RWPE2 (cell line): ENCODE measurements at regions not wholly inside any gene's neighbourhood (a gene's known extent, or its start where the extent isn't known, plus 50 kb on each side); places are given as distances from the start of the nearest gene placed in this dataset.
"Not testable (repeated sequence)": the region's sequence is repeated elsewhere in the genome, so short reads cannot be mapped to it uniquely, and the experiment has no call there.

Experiments used
- ATAC-seq: fragments of 200-7000 bp; cut with Tn5 transposase; 3 replicates; pipeline ENCODE4 v1.9.1; 2021; ENCODE audit warnings: low read depth
- DNase-seq: peaks from one replicate; pipeline ENCODE4 v3.0.0-alpha.2; 2020; ENCODE audit warnings: low spot score
- H3K27ac ChIP-seq: fragments of 450-650 bp; 2 replicates; pipeline ENCODE4 v1.5.1; 2017; ENCODE audit warnings: mild to moderate bottlenecking; ENCODE audit not compliant: poor library complexity, severe bottlenecking
- H3K27me3 ChIP-seq: fragments of 250-450 bp; sonication (Bioruptor Pico); 2 replicates; pipeline ENCODE4 v1.5.1; 2021; ENCODE audit warnings: mild to moderate bottlenecking, moderate library complexity; ENCODE audit not compliant: insufficient read depth, poor library complexity, severe bottlenecking
- H3K36me3 ChIP-seq: fragments of 250-450 bp; sonication (Bioruptor Pico); 2 replicates; pipeline ENCODE4 v1.5.1; 2020; ENCODE audit warnings: low read depth, mild to moderate bottlenecking, moderate library complexity
- H3K4me1 ChIP-seq: fragments of 250-450 bp; sonication (Bioruptor Pico); 2 replicates; pipeline ENCODE4 v1.5.1; 2021; ENCODE audit warnings: mild to moderate bottlenecking, moderate library complexity; ENCODE audit not compliant: insufficient read depth, poor library complexity, severe bottlenecking
- H3K4me3 ChIP-seq: fragments of 250-450 bp; sonication (Bioruptor Pico); 2 replicates; pipeline ENCODE4 v1.5.1; 2021; ENCODE audit warnings: mild to moderate bottlenecking, moderate library complexity; ENCODE audit not compliant: severe bottlenecking
- H3K9me3 ChIP-seq: fragments of 250-450 bp; sonication (Bioruptor Pico); 2 replicates; pipeline ENCODE4 v1.5.1; 2021; ENCODE audit warnings: mild to moderate bottlenecking, moderate library complexity; ENCODE audit not compliant: severe bottlenecking
- TF ChIP-seq, protein P1 (sequence below): fragments of 450-650 bp; IDR thresholded peaks from one replicate; pipeline ENCODE4 v1.5.1; 2017; ENCODE audit warnings: mild to moderate bottlenecking, moderate library complexity; ENCODE audit not compliant: poor library complexity, severe bottlenecking

DNA sequence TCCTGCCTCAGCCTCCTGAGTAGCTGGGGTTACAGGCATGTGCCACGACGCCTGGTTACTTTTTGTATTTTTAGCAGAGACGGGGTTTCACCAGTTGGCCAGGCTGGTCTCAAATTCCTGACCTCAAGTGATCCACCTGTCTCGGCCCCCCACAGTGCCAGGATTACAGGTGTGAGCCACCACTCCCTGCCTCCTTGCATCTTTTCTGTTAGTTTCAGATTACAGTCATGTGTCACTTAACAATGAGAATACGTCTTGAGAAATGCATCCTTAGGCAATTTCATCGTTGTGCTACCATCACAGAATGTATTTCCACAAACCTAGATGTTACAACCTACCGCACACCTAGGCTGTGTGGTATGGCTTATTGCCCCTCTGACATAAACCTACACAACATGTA is 180.4 kb downstream of the TM9SF2 start:
- no peak overlapping the region for H3K4me3 ChIP-seq
- H3K36me3 ChIP-seq = no peaks in the 10 kb centered on the region
- no peak overlapping the region for H3K27ac ChIP-seq
- no peaks in the 10 kb centered on the region for H3K9me3 ChIP-seq
- ATAC-seq (no peak), DNase-seq (no peak)
- no peaks in the 10 kb centered on the region for H3K4me1 ChIP-seq
- TF ChIP-seq, protein P1, sequence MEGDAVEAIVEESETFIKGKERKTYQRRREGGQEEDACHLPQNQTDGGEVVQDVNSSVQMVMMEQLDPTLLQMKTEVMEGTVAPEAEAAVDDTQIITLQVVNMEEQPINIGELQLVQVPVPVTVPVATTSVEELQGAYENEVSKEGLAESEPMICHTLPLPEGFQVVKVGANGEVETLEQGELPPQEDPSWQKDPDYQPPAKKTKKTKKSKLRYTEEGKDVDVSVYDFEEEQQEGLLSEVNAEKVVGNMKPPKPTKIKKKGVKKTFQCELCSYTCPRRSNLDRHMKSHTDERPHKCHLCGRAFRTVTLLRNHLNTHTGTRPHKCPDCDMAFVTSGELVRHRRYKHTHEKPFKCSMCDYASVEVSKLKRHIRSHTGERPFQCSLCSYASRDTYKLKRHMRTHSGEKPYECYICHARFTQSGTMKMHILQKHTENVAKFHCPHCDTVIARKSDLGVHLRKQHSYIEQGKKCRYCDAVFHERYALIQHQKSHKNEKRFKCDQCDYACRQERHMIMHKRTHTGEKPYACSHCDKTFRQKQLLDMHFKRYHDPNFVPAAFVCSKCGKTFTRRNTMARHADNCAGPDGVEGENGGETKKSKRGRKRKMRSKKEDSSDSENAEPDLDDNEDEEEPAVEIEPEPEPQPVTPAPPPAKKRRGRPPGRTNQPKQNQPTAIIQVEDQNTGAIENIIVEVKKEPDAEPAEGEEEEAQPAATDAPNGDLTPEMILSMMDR = no peak
- H3K27me3 ChIP-seq = no peaks in the 10 kb centered on the region

DNA sequence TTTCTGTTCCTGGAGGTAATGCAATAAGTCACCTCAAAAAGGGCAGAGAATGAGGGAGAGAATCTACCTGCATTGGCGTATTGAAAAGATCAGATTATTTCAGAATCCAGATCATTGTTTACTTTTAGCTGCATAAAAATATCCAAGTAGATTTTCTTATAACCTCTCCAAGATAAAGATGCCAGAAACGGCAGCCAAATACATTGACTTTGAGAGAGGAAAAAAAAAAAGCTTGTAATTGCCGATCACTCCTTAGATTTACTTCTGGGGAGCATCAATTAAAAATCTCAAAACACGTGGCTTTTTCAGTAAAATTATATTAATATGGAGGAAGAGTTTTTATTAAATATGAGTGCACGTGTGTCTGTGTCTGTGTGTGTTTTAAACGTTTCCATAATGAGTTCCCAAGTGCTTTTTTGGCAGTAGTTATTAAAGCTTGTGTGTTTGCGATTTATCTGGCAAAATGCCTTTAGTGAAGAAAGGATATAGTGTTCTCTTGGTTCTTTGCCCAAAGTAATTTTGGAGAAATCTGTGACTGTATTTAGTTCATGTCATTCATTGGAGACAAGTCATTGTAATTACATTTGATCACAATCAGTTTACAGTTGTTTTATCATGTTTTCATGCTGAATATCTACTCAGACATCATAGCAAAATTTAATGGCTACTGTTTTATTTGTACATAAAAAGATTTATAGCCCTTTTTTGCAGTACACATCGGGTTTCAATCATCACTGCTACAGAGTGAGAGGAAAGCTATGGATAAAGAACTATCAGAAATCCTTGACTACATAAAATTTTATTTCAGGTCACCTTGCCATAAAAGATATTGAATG is 176.1 kb downstream of the TM9SF2 start:
- TF ChIP-seq, protein P1 = no peak
- H3K36me3 ChIP-seq = no peaks in the 10 kb centered on the region
- no peaks in the 10 kb centered on the region for H3K9me3 ChIP-seq
- no peaks in the 10 kb centered on the region for H3K27me3 ChIP-seq
- DNase-seq (no peak), ATAC-seq (no peak)
- H3K4me3 ChIP-seq = no peak overlapping the region
- no peak overlapping the region for H3K27ac ChIP-seq
- H3K4me1 ChIP-seq = no peaks in the 10 kb centered on the region

DNA sequence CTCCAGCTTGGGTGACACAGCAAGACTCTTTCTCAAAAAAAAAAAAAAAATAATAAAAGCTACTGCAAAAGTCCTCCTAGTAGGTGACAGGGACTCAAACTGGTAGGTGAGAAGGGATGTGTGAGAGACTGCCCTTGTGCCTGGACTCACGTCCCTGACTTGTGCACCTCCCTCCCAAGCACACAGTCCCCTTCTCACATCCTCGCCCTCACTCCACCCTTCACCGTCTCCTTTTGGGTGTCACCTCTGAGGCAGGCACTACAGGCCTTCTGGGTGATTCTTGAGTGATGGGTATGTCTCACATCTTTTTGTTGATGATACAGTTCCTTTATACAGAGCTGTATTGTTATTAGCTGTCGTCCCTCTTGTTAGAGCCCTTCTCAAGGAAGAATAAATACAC is 170.5 kb downstream of the TM9SF2 start:
- no peak overlapping the region for H3K27ac ChIP-seq
- no peak for ATAC-seq
- no peak overlapping the region for H3K4me3 ChIP-seq
- no peaks in the 10 kb centered on the region for H3K36me3 ChIP-seq
- no peaks in the 10 kb centered on the region for H3K4me1 ChIP-seq
- TF ChIP-seq, protein P1 = no peak
- no peak for DNase-seq
- no peaks in the 10 kb centered on the region for H3K9me3 ChIP-seq
- no peaks in the 10 kb centered on the region for H3K27me3 ChIP-seq

DNA sequence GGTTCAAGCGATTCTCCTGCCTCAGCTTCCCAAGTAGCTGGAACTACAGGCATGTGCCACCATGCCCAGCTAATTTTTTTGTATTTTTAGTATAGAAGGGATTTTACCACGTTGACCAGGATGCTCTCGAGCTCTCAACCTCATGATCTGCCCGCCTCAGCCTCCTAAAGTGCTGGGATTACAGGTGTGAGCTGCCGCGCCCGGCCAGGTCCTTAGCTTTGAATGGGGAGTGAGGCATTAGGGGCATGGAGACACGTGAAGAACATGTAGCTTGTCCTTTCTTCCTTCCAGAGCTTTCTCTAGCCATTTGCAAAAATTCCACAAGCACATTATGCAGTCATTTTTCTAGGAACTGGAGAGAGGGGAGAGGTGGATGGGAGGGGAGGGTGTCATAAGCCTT is 167.8 kb downstream of the TM9SF2 start:
- not testable (repeated sequence) for DNase-seq, H3K36me3 ChIP-seq, H3K9me3 ChIP-seq, H3K27ac ChIP-seq, H3K27me3 ChIP-seq, H3K4me1 ChIP-seq, ATAC-seq, H3K4me3 ChIP-seq

- Histone ChIP-seq H3K27ac (no peak overlapping the region), H3K9me3 (no peaks in the 10 kb centered on the region), H3K27me3 (no peaks in the 10 kb centered on the region), H3K4me3 (no peak overlapping the region), H3K36me3 (no peaks in the 10 kb centered on the region), H3K4me1 (no peaks in the 10 kb centered on the region)
- TF ChIP-seq, protein P1 = no peak
- ATAC-seq (no peak; the same call in 2 of the 3 replicates), DNase-seq (no peak)
These were observed 165.0 kb downstream of the TM9SF2 start for GRCh38 chr13:99666146-99666805.
